Retinal pigment epithelial cell (primary cell): ENCODE measurements at regions not wholly inside any gene's neighbourhood (a gene's known extent, or its start where the extent isn't known, plus 50 kb on each side); places are given as distances from the start of the nearest gene placed in this dataset.
"Not testable (repeated sequence)": the region's sequence is repeated elsewhere in the genome, so short reads cannot be mapped to it uniquely, and the experiment has no call there.

Source experiments
- DNase-seq: peaks from one replicate; pipeline ENCODE4 v3.0.0-alpha.2; 2010; ENCODE audit warnings: low read depth
- H3K4me3 ChIP-seq: 2 replicates; pipeline ENCODE4 v1.5.1; 2011; ENCODE audit warnings: mild to moderate bottlenecking, low read length, control low read depth, moderate library complexity
- CTCF ChIP-seq: conservative IDR thresholded peaks from 2 replicates; pipeline ENCODE4 v1.5.1; 2011; ENCODE audit warnings: low read depth, low read length, control low read depth, inconsistent platforms

GRCh38 chr7:106713452-106713851 lies 52.5 kb upstream of the CCDC71L start:
- DNase-seq, H3K4me3 ChIP-seq: not testable (repeated sequence)

- not testable (repeated sequence) for H3K4me3 ChIP-seq, DNase-seq
Measured at GRCh38 chr7:106714590-106715442, 53.9 kb upstream of the CCDC71L start.

- H3K4me3 ChIP-seq, result no peak overlapping the region
- DNase-seq, result no peak
- TF ChIP-seq CTCF, result no peak
Measured at GRCh38 chr7:106715730-106716129, 54.8 kb upstream of the CCDC71L start.

GRCh38 chr7:106717254-106717954 lies 56.4 kb upstream of the CCDC71L start:
- DNase-seq, result no peak
- no peak overlapping the region for H3K4me3 ChIP-seq
- no peak for TF ChIP-seq CTCF

- DNase-seq, result peak; percentile 95
- no peak for TF ChIP-seq CTCF
- H3K4me3 ChIP-seq, result no peak overlapping the region
Measured at GRCh38 chr7:106717955-106718871, 57.3 kb upstream of the CCDC71L start.

GRCh38 chr7:106720641-106721040 lies 59.7 kb upstream of the CCDC71L start:
- DNase-seq, result no peak
- no peak for TF ChIP-seq CTCF
- H3K4me3 ChIP-seq, result no peak overlapping the region

- TF ChIP-seq CTCF, result no peak
- no peak overlapping the region for H3K4me3 ChIP-seq
- DNase-seq, result no peak
Measured at GRCh38 chr7:106721816-106722785, 61.1 kb upstream of the CCDC71L start.
